Dermis microvascular lymphatic vessel endothelial cell (primary cell): ENCODE measurements at regions not wholly inside any gene's neighbourhood (a gene's known extent, or its start where the extent isn't known, plus 50 kb on each side); places are given as distances from the start of the nearest gene placed in this dataset.

ENCODE experiments used
- DNase-seq, 2 donors: peaks; one replicate each; pipeline versions ENCODE4 v3.0.0 to v3.0.0-alpha.2; 2010; ENCODE audit warnings: low read depth in 2 of 2

GRCh38 chr5:175109058-175109755 lies 334.8 kb downstream of the DRD1 start:
- DNase-seq: no peak

DNA sequence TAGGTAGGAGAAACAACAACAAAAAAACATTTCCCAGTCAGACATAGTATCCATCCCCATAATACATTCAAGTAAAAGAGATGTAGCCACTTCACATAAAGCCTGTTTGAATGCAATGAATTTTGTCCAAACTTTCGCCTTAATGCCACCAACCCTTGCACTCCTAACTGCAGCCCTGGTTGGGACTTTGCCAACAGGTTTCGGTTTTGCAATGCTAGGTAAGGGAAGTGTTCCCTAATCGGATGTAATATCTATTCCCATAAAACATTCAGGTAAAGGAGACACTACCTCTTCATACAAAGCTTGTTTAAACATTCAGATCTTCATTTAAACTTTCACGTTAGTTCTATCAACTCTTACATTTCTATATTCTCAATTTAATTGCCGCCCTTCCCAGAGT lies 336.1 kb downstream of the DRD1 start:
- DNase-seq: no peak

DNA sequence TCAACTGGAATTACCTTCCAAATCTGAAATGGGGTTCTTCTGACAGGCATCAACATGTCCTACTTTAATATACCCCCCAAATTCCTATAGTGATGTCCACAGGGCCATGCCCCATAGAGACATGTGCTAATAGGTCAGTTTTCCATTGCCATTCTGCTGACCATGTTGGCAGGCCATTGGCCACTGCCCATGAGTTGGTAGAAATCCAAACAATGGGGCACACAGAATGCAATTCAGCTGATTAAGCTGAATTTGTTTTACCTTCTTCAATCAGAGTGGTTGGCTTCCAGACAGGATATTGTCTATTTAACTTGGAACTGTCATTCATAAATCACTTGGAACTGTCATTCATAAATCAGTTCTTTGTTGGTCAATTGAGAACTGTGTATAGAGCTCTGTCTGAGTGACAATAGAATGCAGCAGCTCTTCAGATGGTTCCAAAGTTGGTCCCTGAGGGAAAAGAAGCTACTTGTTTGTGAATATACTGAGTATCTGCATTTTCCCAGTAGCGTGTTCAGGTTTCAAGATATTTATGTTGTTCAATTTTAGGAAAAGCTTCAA lies 336.9 kb downstream of the DRD1 start:
- no peak for DNase-seq

- DNase-seq: no peak
Observed at GRCh38 chr5:175104677-175105076, 339.3 kb downstream of the DRD1 start.

DNA sequence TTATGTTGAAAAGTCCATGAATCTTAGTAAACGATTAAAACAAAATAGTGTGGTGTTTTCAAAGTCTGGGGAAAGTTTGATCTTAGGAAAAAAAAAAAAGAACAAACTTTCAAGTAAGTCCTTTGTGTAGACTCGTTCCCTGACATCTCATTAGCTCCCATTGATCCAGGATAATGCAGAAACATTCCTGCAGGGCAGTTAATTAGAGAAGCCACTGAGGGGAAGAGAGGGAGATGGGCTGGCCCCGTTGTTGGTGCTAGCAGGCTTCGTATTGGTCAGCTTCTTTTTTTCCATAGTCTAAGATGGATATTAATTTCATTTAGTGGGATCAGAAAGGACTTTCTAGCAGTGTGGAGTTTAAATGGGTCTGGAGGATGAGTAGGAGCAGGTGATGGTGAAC lies 340.2 kb downstream of the DRD1 start:
- DNase-seq: no peak

DNA sequence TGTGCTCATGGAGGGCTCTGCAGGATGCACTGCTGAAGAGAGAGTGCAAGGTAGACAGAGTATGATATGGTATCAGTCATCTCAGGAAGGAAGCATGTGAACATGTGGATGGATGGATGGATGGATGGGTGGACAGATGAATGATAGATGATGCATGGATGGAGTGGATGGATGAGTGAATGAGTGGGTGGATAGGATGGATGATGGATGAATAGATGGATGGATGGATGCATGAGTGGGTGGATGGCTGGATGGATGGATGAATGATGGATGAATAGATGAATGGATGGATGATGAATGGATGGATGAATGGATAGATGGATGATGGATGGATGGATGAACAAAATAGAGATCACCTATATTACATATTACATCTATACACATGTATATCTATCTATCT lies 341.3 kb downstream of the DRD1 start:
- no peak for DNase-seq

GRCh38 chr5:175098301-175098700 lies 345.7 kb downstream of the DRD1 start:
- no peak for DNase-seq

GRCh38 chr5:175096469-175097165 lies 347.4 kb downstream of the DRD1 start:
- DNase-seq: no peak

- DNase-seq: no peak
Observed at GRCh38 chr5:175094461-175094860, 349.5 kb downstream of the DRD1 start.

DNA sequence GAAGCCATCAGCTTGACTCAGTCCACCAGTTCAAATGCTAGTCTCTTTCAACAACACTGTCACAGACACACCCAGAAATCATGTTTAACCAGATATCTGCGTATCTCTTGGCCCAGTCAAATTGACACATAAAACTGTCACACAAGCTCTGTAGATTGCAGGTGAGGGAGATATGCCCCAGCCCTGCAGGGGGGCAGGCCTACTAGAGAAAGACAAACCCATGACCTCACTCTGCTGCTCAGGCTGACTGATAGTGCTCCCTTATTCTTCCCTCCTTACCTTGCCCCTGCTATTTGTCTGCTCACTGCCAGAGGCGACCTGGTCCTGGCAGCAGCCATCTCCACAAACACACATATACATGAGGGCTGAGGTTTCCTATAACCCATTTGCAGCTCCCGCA lies 351.3 kb downstream of the DRD1 start:
- no peak for DNase-seq

GRCh38 chr5:175088963-175089362 lies 355.0 kb downstream of the DRD1 start:
- DNase-seq: no peak

DNA sequence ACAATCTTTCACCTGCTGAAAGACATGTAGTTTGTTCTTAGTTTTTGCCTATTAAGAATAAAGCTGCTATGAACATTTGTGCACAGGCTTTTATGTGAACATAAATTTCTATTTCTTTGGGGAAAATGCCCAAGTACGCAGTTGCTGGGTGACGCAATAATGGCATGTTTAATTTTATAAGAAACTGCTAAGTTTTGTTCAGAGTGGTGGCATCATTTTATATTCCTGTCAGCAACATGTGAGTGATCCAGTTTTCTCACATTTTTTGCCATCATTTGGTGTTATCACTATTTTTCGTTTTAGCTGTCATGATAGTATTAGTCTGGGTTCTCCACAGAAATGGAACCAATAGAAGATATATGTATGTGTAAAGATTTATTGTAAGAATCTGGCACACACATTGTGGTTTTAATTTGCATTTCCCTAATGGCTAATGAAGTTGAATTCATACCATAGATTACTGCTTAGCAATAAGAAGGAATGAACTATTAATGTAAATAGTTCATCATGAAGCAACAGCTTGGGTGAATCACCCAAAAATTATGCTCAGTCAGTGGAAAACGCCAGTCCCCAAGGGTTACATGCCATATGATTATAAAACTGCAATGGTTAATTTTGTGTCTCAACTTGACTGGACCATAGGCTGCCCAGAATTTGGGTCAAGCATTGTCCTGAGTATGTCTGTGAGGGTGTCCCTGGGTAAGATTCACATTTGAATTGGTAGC lies 358.6 kb downstream of the MSX2 start:
- no peak for DNase-seq

GRCh38 chr5:175082346-175082745 lies 358.0 kb downstream of the MSX2 start:
- DNase-seq: no peak

DNA sequence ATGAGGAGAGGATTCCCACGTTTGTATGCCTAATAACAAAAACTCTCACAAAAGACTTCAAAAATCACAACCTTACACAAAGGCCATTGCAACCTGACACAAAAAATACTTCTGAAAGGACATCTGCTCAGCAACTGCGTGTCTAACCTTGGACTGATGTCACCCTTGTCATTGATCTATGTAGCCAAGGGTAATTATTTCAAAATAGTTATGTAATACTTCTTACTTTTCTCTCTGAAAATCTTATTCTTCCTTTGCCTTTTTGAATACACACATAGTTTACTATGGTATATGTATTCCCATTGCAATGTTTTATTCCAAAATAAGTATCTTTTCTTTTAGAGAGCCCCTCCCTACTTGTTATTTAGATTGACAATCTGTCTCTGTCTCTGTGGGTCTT lies 355.3 kb downstream of the MSX2 start:
- no peak for DNase-seq

GRCh38 chr5:175070283-175070682 lies 345.9 kb downstream of the MSX2 start:
- no peak for DNase-seq

- no peak for DNase-seq
Observed at GRCh38 chr5:175060257-175060656, 335.9 kb downstream of the MSX2 start.

DNA sequence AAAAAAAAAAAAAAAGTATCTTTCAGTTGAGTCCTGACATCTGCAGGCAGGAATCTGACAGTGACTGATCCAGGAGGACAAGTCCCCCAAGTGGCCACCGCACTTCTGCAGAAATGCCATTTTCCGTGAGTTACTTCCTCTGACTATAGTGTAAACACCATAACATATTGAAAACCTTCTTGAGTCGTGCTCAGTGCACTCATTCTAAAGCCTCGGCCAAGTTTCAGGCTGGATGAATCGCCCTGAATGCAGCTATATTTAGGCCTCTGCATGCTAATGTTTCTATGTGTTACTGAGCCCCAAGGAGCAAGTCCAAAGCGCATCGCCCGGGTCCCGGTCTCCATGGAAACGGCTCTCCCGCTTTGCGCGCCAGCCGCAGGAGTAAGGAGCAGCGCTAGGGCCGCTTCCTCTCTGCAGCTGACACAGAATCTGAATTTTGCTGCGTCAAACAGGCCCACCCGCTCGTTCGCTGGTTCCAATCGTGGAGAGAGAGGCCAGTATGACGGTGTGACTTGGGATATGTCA lies 335.4 kb downstream of the MSX2 start:
- DNase-seq: no peak

DNA sequence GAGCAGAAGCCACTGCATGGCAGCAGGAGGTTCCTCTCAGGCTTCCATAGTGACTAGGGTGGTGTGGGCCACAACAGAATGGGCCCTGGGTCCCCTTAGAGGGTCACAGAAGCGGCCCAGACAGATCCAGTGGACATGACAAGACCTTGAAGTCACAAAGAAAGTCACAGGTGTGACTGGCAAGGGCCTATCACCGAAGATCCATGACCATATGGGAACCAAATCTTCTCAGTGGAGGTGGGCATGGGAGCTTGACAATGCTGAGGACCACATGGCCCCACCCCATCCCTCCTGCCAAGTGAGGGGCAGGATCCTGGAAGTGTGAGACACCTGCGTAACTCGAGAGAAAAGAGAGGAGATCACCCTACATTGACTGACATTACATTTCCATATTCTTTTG lies 332.4 kb downstream of the MSX2 start:
- no peak for DNase-seq

- no peak for DNase-seq
Observed at GRCh38 chr5:175054243-175054642, 329.9 kb downstream of the MSX2 start.

DNA sequence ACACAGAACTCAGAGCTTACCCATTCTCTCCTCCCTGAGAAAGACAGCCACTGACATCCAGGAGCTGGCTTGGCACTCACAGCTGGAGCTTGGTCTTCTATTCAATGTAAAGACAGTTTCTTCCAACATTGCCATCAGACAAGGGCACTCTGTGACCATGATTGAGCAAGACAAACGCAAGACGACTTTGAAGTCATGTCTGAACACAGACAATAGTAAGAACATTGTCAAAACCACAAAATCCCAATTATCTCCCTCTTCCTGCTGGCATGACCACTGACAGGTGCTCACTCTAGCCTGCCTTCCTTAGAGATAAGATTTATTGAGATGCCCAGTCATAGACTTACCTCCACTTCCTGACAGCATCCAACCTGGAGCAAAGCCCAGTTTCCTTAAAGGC lies 328.0 kb downstream of the MSX2 start:
- DNase-seq: no peak

- no peak for DNase-seq
Observed at GRCh38 chr5:175047048-175047447, 322.7 kb downstream of the MSX2 start.

DNA sequence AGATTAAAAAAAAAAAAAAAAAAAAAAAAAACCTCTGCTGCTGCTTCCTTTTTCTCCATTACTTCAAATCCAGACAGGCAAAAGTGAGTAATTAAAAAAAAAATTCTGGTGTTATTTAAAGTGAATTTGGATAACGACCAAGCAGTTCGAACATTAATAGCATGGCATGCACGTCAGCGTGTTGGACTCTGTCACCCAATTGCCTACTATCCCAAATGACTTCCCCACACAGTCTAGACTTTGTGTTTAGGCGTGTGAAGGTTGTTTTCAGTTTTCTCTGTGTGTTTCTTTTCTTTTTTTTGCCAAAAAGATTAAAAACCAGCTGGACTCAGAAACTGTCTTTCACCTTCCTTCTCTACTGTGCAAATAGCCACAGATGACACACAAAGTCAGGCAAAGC lies 321.4 kb downstream of the MSX2 start:
- no peak for DNase-seq
